HG02885 (cell line): ENCODE measurements at regions not wholly inside any gene's neighbourhood (a gene's known extent, or its start where the extent isn't known, plus 50 kb on each side); places are given as distances from the start of the nearest gene placed in this dataset.

Experiments used
- ATAC-seq: cut with Tn5 transposase; IDR thresholded peaks from one replicate; pipeline ENCODE4 v1.9.1; 2021; ENCODE audit warnings: mild to moderate bottlenecking; ENCODE audit not compliant: unreplicated experiment, poor library complexity

DNA sequence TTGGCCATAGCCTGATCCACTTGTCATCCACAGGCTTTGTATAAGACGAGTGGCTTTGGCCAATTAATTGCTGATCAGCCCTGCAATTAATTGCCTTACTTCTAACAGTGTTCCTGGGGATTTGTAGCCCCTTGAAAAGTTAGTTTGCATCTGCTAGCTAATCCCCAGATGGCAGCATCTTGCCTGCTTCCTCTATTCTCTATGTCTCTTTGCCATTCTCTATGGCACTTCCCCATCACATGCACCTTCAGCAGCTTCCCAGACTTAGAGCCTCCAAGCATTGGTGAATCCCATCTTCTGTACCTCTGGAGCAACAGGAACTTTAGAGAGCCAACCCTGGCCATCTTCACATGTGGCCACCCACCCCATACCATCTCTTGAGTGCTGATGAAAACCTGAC lies 197.0 kb upstream of the DMAC1 start:
- no peak for ATAC-seq

DNA sequence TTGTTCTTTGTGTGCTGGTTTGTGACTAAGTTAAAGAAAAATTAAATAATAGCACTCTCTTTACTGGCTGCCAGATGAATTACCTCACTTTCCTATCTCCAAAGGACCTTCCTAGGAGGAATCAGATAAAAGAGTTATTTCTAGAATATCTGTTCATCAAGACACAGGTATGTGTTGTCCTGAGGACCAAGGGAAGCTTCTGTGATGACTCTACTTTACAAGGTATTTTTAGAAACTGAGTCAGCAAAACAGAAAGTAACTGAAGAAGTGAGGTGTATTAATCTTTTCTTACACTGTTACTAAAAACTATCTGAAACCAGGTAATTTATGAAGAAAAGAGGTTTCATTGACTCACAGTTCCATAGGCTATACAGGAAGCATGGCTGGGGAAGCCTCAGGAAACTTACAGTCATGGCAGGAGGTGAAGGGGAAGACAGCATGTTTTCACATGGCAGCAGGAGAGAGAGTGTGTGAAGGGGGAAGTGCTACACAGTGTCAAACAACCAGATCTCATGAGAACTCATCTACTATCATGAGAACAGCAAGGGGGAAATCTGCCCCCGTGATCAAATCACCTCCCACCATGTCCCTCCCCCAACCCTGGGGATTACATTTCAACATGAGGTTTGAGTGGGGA lies 189.2 kb upstream of the DMAC1 start:
- no peak for ATAC-seq

DNA sequence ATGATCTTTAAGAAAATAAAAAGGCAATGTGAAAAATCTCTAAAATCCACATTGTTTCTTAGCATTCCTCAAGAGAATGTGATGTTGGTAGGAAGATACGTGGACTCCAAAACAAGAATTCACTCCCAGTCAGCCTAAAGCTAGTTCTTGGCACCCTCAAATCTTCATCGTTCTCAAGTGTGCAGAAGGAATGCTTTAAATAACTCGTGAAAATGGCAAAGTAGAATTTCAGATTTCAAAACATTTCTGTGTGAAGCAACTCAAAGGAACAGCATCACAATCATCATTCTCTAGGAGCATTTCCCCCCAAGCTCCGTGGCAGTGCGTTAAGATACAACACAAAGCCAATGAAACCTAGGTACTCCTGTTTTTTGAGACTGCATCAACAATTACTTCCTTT lies 185.1 kb upstream of the DMAC1 start:
- ATAC-seq = no peak

DNA sequence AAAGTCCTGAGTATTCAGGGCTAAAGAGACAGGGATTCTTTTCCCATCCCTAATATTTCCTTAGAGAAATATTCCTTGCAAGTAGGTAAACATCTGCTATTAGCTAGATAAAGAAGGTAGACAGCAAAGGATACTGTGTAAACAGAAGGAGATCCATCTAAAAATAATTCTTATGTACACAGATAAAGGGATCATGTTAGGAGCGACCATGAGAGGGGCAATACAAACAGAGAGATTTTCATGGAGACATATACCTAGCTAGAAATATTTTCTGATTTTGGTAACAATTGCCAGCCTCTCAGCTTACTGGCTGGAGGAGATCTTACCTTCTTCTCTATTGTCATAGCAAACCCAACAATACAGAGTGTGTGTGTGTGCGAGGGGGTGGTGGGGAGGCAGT lies 184.6 kb upstream of the DMAC1 start:
- ATAC-seq = no peak

DNA sequence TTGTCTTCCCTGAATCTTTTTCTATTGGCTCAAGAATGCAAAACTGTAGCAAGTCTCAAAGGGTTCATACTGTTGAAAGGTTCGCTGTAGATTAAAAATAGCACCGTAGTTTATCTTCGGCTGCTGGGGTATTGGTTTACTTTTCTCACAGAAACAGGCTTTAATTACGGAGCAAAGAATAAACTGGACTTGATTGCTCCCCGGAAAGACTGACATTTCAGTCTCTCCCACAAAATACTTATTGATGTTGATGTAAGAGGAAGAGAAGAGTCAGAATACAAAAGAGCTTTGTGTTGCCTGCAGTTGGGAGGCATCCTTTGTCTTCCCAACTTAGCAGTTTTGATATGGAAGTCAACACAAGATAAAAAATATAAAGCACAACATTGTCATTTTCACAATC lies 183.9 kb upstream of the DMAC1 start:
- no peak for ATAC-seq

DNA sequence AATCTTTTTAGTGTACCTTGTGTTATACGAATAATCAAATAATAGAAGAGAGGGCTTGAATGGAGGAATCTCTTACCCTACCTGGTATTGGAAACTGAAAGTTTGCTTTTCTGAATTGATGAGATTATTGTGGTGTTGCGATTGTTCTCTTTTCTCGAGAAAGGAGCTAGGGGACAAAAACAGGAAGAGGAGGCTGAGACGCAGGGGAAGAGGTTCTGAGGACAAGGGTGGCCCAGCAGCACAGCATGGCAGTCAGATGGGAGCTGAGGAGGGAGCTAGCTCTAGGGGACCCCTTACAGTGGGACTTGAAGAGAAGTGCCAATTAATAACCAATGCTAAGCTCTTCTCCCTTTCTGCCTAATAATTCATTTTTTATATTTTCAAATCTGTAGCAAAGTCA lies 183.3 kb upstream of the DMAC1 start:
- peak; percentile 43 for ATAC-seq

DNA sequence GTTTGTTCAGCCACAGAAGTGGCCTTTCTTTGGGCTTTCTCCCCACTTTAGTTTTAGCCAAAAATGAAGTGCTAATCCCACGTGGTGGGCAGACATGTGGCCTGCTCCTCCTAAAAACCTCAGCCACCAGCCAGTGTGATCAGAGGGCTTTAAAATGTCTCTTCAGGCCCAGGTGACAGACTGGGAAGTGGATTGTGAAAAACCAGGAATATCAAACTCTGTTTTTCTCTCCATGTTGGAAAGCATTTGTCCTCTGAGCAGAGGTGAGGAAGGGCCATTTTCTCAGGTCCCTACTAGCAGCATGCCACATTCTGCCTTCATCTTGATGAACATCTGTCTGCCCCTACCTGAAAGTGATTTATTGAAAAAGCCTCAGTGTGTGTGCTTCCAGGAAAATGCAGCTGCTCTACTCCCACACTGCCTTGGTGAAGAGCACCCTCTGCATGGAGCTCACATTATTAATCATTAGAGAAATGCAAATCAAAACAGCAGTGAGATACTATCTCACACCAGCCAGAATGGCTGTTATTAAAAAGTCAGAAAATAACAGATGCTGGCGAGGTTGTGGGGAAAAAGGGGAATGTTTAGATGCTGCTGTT lies 181.2 kb upstream of the DMAC1 start:
- ATAC-seq = no peak

DNA sequence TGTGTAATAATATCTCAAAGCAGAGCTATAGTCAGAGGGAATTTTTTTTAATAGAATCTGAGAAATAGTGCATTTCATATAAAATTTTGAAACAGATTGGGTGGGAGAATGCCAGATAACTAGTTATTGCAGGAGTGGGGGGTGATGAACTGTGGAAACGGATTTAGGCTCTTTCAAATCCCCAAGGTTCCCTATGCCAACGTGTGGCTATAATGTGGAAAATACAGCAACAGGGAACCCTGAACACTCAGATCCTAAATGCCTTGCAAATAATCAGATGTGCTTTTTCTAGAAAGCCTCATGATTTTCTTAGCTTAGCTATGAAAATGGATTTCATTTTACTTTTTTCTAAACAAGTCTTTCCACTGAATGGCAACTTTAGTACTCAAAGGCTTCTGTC lies 180.5 kb upstream of the DMAC1 start:
- ATAC-seq = no peak

DNA sequence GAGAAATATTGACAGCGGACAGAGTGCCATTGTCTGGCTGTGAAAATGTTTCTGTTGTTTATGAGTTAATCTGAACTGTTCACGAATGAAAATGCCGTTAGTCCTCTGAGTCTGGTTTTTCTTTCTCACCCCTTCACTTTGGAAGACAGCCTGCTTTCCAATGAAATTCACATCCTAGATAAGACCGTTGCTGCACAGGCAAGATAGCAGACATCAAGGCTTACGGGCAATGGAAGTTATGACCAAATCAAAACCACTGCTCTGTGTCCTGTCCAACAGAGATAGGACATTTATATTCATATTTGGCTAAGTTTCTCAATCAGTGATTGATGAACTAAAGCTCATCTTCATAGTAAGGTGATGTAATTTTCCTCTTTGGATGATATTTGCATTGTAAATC lies 180.0 kb upstream of the DMAC1 start:
- ATAC-seq = no peak

DNA sequence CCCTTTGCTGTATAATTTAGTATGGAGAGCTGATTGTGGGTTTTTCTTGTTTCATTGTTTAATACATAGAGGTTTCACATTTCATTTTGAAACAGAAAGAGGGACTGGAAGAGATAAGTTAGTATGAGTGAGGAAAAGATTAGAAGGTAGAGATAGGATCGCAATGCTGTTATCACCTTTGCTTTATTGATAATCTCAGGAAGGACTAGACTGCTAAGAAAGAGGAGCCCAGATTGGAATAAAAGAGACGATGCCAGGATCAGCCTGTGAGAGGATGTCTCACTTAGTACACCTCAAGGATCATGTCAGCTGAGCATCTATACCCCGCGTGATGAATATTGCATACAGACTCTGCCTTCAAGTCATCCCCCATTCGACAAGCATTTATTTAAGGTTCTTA lies 178.0 kb upstream of the DMAC1 start:
- ATAC-seq = no peak

DNA sequence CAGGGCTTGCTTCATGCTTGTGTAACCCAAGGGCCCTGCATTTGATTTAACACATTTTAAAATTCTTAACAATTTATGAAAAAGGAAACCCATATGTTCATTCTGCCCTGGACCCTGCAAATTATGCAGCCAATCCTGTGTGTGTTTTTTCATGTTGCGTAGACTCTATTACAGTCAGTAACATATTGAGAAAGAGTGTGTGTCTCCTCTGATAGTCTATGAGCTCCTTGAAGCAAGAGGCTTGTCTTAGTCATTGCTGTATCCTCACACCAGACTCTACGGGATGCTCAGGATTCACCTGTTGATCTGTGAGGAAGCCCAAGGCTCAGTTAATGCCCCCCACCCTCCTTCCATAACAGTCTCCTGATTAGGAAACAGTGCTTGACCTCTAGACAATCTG lies 177.3 kb upstream of the DMAC1 start:
- ATAC-seq = peak; percentile 16

DNA sequence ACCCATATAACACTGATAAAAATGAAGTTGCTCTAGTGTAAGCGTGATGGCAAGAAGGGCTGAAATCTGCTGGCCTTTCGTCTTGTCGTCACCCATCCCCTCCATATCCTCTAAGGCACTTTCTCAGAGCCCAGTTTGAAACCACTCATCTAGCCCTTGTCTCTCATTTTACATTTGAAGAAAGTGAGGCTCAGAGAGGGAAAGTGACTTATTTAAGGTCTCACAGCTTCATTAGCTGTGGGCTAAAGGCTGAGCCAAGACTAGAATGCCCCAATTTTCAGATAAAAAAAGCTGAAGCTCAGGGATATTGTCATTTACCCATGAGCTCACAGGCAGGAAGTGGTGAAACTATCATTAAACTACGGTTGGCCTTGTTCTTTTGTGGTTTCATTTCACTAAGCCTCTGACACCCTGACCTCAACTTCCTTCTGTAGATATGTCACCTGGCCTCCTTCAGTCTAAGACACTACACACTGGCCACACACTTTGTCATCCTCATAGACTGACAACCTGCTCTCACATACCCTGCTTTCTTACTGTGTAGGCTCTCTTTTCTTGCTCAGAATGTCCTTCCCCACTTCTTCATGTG lies 176.7 kb upstream of the DMAC1 start:
- peak; percentile 95 for ATAC-seq

DNA sequence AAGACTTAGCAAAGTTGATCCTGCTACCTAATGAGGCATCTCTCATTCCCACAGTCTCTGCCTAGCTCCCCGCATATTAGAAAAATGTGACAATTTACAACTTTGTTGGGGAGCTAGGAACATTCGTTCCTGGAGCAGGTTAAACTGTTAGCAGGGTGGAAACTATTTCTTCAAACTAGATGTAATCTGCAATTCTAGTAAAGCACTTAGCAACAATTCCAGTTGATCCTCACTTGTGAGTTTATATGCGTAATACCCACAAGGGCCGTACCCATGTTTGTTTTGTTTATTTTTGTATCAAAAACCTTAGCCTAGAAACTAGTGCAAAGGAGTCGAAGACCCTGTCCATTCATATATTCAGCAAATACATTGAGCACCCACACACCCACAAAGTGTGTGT lies 175.8 kb upstream of the DMAC1 start:
- ATAC-seq = no peak

DNA sequence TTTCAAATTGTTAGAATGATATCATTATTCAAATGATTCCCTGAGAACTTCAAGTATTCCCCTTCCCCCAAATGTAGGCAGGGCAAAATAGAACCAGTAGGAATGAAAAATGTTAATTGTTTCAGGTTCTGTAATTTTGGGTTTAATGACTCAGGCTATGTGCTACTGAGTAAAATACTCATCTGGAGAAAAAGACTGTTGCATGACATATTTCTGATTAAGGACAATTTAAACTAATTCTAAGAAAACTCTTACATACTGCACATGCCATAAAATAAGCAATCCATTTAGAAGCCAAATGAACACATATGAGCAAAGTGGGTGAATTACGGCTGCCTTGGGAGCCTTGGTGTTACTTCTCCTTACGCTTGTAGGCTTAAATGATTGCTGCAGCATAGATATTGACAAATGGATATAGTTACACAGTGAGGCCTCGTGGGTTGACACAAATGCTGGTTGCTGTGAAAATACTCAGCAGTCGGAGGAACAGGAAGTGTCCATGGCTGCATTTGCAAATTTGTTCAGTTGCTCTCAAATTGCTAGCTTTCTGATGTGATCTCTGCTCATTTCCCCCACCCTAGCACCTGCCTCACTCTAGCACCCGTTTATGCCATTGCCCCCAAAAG lies 174.9 kb upstream of the DMAC1 start:
- ATAC-seq = peak; percentile 34

DNA sequence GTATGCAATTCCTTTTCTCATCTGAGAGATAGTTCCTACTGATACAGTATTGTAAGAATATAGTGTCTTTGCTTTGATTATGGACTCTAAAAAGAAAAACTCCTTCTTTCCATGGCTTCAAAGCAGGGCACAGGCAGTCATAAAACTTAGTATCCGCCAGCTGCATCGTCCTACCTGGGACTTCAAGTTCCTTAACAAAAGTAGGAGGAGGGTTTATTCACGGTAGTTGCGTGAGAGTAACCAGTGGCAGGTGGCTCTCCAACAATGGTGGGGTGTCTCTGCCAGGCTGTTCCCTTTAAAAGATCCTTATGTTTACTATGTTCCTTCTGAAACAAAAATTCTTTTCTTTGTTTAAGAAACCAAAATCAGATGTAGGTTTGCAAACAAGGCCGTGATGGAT lies 173.5 kb upstream of the DMAC1 start:
- no peak for ATAC-seq

DNA sequence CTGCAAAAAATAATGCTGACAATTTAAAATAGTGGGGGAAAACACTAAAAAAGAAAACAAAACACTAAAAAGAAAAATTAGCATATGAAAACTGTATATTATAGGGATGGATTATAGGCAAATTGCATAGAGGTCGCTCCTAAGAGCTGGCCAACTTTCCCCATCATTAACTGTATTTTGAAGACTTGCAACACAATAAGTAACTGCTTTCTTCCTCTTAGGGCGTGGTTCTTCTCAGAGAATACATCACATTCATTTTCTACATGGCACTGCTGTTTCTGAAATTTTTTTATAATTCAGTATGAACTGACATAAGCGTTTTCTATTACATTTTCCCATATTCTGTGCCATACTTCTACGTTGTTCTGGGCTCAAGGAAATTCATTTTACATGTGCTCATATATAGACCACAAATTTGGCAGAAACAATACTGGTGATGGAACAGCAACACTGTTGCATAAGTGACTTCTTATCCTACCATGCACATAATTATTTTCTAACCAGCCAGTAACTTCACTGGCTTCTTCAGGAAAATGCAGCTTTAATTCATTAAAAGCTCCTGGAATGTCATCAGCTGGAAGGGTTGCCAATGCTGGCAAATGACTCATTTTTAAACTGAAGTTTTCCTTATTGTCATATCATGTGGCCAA lies 171.2 kb upstream of the DMAC1 start:
- ATAC-seq = no peak

DNA sequence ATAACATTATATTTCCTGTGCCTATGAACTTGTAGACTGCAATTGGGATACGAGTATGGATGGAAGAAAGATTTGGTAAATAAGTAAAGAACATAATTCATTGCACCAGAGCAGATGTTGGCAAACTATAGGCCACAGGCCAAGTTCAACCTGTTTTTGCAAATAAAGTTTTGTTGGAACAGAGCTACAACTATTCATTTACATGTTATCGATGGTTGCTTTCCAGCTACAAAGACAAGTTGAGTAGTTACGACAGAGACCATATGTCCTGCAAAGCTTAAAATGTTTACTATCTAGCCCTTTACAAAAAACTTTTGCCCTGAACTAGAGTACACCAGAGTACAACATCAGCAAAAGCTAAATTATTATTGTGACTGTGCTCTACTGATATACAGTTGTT lies 169.1 kb upstream of the DMAC1 start:
- no peak for ATAC-seq

DNA sequence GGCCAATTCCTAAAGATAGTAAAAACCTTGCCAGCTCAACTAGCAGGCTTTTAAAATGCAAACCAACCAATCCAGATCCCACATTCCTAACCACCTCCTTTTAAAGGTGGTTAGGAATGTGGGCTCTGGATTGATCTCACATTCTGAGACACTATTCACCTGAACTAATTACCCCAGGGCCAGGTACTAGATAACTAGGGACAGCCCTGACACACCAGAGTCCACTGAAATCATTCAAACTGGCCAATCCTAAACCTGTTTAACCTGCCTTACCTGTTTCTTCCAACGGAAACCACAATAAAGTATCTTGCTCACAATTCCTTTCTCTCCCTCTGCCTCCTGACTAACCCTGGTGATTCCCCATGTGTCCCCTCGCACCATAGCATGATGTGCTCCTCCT lies 168.3 kb upstream of the DMAC1 start:
- ATAC-seq = no peak

DNA sequence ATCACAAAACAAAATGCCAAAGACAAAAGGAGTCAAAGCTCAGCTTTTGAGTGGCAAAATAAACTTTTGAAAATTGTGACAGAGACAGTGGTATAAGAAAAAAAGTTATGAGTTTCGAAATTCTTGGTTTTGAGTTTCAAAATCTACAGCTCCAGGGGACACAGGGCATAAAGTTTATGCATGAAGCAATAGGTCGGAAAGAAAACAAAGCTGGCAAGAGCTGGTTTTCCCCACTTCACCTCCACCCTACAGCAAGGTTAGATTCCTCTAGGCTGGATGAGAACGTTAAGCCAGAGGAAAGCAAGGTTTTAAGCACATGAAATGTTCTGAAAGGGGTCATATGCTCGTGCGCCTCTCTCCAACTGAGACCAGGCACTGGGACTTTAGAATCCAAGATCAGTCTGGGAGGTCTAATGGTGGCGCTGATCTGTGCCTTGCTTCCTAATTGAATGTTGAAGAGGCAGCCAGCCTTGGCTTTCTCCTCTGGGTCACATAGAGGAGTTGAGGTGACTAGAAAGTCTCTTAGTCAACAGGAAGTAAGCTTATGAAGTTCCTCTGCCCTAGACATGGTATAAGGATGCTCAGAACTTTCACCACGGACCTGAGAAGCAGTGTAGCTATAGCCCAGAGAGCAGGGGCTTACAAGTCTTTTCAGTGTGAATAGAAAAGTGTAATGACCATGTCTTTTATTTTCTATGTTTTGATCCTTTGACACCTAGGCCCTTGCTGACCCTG lies 167.7 kb upstream of the DMAC1 start:
- ATAC-seq = peak; percentile 49

DNA sequence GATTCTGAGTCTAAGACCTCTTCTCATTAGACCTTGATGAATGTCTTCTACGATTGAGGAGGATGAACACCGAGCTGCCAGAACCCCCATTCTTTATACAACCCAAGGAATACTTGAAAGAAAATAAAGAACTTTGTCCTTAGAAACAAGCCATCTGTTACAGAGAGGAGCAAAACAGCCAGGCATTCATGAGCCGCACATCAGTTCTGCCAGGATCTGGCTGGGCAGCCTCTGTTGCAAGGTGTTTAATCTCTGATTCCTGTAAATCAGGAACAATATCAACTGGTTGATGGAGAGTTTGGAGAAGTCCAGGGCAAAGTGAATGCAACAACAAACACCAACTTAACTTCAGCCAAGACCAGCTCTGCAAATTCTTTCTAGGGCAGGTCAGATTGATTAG lies 165.5 kb upstream of the DMAC1 start:
- ATAC-seq = no peak

DNA sequence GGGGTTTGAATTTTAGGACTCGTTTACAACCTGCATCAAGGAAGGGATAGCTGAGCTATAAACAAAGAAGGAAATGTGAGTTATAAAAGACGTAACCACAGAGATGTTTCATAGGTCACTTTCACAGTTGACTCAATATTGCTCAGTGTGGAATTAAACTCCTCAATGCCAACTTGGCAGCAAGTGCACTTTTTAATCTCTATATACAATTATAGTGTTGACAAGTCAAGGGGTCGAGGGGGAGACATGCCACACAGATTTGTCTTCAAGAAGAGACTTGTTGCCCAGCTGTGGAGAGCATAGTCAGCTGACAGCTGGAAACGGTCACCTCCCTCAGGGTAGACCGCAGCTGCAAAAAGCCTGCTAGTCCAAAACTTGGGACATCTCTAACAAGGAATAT lies 163.4 kb upstream of the DMAC1 start:
- no peak for ATAC-seq
